Adipocyte (in vitro differentiated cells): ENCODE measurements at regions not wholly inside any gene's neighbourhood (a gene's known extent, or its start where the extent isn't known, plus 50 kb on each side); places are given as distances from the start of the nearest gene placed in this dataset.
"Not testable (repeated sequence)": the region's sequence is repeated elsewhere in the genome, so short reads cannot be mapped to it uniquely, and the experiment has no call there.

Experiments
- DNase-seq: peaks from one replicate; pipeline ENCODE4 v3.0.0-alpha.2; 2015; ENCODE audit warnings: low read depth
- H3K27me3 ChIP-seq: replicated peaks from 2 replicates; pipeline ENCODE4 v1.7.0; 2013; ENCODE audit warnings: mild to moderate bottlenecking, low read length, moderate library complexity; ENCODE audit not compliant: control insufficient read depth, insufficient read depth
- H3K36me3 ChIP-seq: 2 replicates; pipeline ENCODE4 v1.7.0; 2013; ENCODE audit warnings: low read length, mild to moderate bottlenecking, moderate library complexity; ENCODE audit not compliant: control insufficient read depth, insufficient read depth, severe bottlenecking
- H3K4me1 ChIP-seq: 2 replicates; pipeline ENCODE4 v1.7.0; 2013; ENCODE audit warnings: mild to moderate bottlenecking, low read length, moderate library complexity; ENCODE audit not compliant: control insufficient read depth, insufficient read depth
- H3K4me3 ChIP-seq: 2 replicates; pipeline ENCODE4 v1.7.0; 2013; ENCODE audit warnings: mild to moderate bottlenecking, low read length, moderate library complexity
- H3K9ac ChIP-seq: 2 replicates; pipeline ENCODE4 v1.7.0; 2013; ENCODE audit warnings: mild to moderate bottlenecking, low read length, moderate library complexity
- H3K9me3 ChIP-seq: 2 replicates; pipeline ENCODE4 v1.7.0; 2013; ENCODE audit warnings: mild to moderate bottlenecking, low read length, moderate library complexity; ENCODE audit not compliant: control insufficient read depth

DNA sequence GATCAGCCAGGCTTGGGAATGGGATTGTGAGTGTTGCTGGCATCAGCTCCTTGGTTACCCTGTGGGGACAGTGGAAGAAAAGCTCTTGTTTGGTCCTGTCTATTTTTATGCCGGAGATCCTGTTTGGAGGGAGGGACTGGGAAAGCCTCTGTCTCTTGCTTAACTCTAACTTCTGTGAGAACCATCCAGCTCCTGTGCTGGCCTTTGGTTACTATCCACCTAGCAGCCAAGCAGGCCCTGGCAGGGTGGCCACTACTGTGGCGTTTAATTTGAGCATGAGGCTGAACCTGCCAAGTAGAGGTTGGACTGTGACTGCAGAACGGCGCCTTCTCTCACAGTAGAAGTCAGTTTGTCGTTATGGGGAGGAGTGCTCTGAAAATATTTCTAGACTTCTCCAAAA is 193.3 kb downstream of the UTRN start:
- Histone ChIP-seq H3K4me1 (peaks cover 16% of the 10 kb centered on the region), H3K4me3 (no peak overlapping the region), H3K27me3 (no peaks in the 10 kb centered on the region), H3K36me3 (peaks cover 54% of the 10 kb centered on the region), H3K9ac (no peak overlapping the region), H3K9me3 (no peaks in the 10 kb centered on the region)
- peak; percentile 30 for DNase-seq

DNA sequence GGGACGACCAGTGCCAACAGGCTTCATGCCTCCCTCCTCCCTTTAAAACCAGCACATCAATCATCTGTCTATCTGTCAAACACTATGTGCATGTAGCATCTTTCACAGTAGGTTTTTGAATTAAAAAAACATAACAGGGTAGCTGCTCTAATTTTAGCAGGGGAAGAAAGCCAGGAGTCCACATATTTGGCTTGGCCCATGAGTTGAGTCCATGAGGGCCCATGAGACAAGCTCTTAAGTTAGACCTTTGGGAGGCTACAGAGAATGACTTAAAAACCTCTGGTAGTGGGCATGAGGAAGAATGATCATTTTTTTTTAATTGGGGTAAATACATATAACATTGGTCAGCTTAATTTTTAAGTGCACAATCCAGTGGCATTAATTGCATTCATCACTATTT is 194.9 kb downstream of the UTRN start:
- Histone ChIP-seq H3K27me3 (no peaks in the 10 kb centered on the region), H3K4me3 (no peak overlapping the region), H3K36me3 (peaks cover 41% of the 10 kb centered on the region), H3K4me1 (peaks cover 16% of the 10 kb centered on the region), H3K9me3 (no peaks in the 10 kb centered on the region), H3K9ac (no peak overlapping the region)
- DNase-seq: no peak

DNA sequence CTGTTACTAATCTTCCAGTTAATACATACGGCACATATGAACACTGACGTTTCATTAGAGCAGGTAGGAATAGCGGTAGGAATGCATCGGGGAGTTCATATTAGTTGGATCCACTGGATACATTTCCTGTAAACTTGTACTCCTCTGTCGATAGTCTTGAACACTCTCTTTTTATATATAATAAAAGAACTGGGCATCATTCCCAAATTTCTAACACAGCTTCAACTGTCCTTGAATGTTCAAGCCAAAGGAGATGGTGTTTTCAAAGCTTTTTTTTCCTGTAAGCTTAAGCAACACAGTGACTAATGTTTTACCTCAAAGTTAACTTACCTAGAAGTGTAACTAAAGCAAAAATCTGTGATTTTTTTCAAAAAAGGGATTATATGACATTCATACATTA is 195.3 kb downstream of the UTRN start:
- peak; percentile 36 for DNase-seq
- Histone ChIP-seq H3K4me3 (no peak overlapping the region), H3K36me3 (peaks cover 40% of the 10 kb centered on the region), H3K9ac (no peak overlapping the region), H3K27me3 (no peaks in the 10 kb centered on the region), H3K4me1 (peaks cover 16% of the 10 kb centered on the region), H3K9me3 (no peaks in the 10 kb centered on the region)

DNA sequence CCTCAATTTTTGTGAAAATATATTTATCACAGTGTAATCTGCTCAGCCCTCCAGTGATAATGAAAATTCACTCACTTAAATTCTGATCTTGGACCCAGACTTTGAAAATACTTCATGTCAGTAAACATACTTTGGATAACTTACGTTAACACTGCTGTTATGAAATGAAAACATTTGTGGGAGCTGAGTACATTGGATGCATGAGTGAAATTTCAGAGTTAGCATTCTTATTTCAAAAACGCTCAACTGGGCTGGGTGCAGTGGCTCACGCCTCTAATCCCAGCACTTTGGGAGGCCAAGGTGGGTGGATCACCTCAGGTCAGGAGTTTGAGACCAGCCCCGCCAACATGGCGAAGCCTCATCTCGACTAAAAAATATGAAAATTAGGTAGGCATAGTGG is 196.4 kb downstream of the UTRN start:
- Histone ChIP-seq H3K4me3 (no peak overlapping the region), H3K36me3 (peaks cover 42% of the 10 kb centered on the region), H3K27me3 (no peaks in the 10 kb centered on the region), H3K9ac (no peak overlapping the region), H3K9me3 (no peaks in the 10 kb centered on the region), H3K4me1 (peaks cover 16% of the 10 kb centered on the region)
- DNase-seq: peak; percentile 63

DNA sequence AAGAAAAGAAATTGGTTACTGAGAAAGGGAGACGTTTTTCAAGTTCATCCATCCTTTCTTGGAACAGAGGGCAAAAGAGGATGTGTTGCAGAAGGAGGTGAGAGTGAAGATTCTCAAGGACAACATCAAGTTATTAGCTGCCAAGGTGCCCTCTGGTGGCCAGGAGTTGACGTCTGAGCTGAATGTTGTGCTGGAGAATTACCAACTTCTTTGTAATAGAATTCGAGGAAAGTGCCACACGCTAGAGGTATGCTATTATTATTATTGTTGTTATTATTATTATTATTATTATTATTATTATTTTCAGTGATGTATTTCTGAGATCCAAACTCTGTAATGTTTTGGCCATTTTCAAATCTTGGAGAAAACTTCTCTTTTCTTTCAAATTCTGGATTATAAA is 197.0 kb downstream of the UTRN start:
- Histone ChIP-seq H3K27me3 (no peaks in the 10 kb centered on the region), H3K36me3 (peaks cover 41% of the 10 kb centered on the region), H3K4me1 (peaks cover 16% of the 10 kb centered on the region), H3K4me3 (no peak overlapping the region), H3K9me3 (no peaks in the 10 kb centered on the region), H3K9ac (no peak overlapping the region)
- DNase-seq: peak; percentile 89

DNA sequence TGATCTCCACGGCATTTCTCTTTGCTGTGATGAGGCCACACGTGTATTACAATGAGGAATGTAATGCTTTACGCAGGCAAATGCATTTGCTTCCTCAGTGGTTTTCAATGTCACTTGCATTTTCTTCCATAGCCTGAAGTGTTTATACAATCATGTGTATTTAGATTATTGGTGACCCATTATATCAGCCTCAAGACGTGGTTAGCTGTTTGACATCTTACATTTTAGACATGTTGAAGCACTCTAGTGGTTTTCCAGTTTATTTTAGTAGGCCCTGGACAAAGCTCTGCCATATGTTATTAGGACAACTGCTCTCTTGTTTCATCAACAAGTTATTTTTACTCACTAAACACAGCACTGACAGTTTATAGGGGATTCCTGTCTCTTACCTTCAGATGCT is 200.4 kb downstream of the UTRN start:
- no peak overlapping the region for H3K4me3 ChIP-seq
- peaks cover 61% of the 10 kb centered on the region for H3K36me3 ChIP-seq
- H3K27me3 ChIP-seq: no peaks in the 10 kb centered on the region
- H3K4me1 ChIP-seq: no peaks in the 10 kb centered on the region
- no peaks in the 10 kb centered on the region for H3K9me3 ChIP-seq
- no peak overlapping the region for H3K9ac ChIP-seq
- no peak for DNase-seq

DNA sequence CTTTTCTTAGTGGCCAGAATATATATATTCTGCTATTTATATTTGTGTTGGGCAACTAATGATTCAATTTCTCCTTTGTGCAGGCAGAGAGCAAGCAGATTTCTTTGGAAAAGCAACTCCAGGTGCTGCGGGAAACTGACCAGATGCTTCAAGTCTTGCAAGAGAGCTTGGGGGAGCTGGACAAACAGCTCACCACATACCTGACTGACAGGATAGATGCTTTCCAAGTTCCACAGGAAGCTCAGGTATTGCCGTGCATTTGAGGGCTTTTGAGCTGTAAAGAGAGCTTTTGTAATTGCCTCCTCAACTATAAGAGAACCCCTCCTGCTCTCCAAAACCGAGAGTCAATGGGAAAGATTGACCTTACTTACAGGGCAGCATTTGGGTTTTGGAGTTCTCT is 203.5 kb downstream of the UTRN start:
- peaks cover 13% of the 10 kb centered on the region for H3K4me1 ChIP-seq
- H3K4me3 ChIP-seq: no peak overlapping the region
- H3K36me3 ChIP-seq: peaks cover 66% of the 10 kb centered on the region
- no peak overlapping the region for H3K9ac ChIP-seq
- no peaks in the 10 kb centered on the region for H3K27me3 ChIP-seq
- DNase-seq: no peak
- H3K9me3 ChIP-seq: no peaks in the 10 kb centered on the region

DNA sequence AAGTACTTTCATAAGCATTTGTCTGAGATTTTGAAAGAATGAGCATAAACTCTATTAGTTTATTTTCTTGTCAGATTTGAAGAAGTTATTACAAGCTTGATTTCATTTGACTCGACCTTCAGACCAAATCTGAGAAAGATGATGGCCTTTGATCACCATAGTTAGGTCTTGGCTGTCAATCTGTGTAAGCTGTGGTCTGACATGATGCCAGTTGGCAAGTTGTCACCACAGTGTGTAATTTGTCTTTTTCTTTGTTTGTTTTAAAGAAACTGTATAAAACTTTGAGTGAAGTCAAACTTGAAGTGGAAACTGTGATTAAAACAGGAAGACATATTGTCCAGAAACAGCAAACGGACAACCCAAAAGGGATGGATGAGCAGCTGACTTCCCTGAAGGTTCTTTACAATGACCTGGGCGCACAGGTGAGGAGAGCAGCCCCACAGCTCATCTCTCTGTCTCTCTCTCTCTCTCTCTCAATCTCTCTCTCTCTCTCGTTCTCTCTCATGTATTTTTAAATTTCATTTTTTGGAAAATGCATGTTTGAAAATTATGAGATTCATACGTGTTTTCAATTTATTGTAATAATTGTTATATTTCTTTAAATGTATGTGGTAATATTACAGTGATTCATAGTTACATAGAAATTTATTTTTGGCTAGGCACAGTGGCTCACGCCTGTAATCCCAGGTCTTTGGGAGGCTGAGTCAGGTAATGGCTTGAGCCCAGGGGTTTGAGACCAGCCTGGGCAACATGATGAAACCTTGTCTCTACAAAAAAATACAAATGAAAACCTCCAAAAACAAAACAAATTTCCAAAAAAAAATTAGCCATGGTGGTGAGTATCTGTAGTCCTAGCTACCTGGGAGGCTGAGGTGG is 208.1 kb downstream of the UTRN start:
- Histone ChIP-seq H3K9ac (no peak overlapping the region), H3K4me3 (no peak overlapping the region), H3K27me3 (no peaks in the 10 kb centered on the region), H3K4me1 (peaks cover 16% of the 10 kb centered on the region), H3K36me3 (peaks cover 45% of the 10 kb centered on the region), H3K9me3 (no peaks in the 10 kb centered on the region)
- no peak for DNase-seq

DNA sequence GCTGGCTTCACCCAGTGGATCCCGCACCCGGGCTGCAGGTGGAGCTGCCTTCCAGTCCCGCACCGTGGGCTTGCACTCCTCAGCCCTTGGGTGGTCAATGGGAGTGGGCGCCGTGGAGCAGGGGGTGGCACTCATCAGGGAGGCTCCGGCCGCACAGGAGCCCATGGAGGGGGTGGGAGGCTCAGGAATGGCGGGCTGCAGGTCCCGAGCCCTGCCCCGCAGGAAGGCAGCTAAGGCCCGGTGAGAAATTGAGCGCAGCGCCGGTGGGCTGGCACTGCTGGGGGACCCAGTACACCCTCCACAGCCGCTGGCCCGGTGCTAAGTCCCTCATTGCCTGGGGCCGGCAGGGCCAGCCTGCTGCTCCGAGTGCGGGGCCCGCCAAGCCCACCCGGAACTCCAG is 209.9 kb downstream of the UTRN start:
- H3K4me3 ChIP-seq, DNase-seq, H3K27me3 ChIP-seq, H3K9me3 ChIP-seq, H3K9ac ChIP-seq: not testable (repeated sequence)
- peaks cover 16% of the 10 kb centered on the region for H3K4me1 ChIP-seq
- peaks cover 49% of the 10 kb centered on the region for H3K36me3 ChIP-seq

DNA sequence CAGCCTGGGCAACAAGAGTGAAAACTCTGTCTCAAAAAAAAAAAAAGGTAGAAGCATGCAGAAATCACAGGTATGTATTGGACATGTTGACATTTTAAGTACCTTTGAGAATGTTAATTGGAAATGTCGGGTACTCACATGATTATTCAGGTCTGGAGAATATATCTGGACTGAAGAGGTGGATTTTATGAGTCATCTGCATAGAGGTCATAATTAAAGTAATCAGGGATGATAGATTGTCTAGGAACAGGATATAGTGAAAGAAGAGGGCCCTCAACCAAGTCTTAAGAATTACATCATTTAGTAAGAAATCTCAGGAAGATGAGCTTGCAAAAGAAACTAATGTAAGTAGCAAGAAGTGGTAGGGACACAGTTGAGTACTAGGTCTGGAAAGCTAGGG is 212.5 kb downstream of the UTRN start:
- no peak overlapping the region for H3K4me3 ChIP-seq
- no peaks in the 10 kb centered on the region for H3K27me3 ChIP-seq
- no peak for DNase-seq
- H3K36me3 ChIP-seq: peaks cover 43% of the 10 kb centered on the region
- no peak overlapping the region for H3K9ac ChIP-seq
- no peaks in the 10 kb centered on the region for H3K9me3 ChIP-seq
- peaks cover 11% of the 10 kb centered on the region for H3K4me1 ChIP-seq

DNA sequence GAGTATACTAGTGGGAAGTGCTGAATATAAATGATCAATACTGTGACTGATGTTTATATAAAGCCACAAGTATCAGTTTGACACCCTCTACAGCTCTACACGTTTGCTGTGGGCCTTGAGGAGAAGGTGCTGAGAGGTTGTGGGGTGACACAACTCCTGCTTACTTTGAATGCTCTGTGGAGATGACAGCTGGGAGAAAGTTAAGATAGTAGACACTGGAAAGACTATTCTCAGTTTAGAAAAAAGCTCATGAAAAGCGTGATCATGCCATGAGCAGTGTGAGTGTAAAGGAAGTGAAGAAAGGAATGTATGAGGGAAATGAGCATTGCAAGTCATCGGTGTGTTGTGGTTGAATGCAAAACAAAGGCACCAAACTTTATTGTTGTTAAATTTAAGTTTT is 215.8 kb downstream of the UTRN start:
- Histone ChIP-seq H3K27me3 (no peaks in the 10 kb centered on the region), H3K4me1 (no peaks in the 10 kb centered on the region), H3K9ac (no peak overlapping the region), H3K4me3 (no peak overlapping the region), H3K9me3 (peaks cover 8% of the 10 kb centered on the region), H3K36me3 (peaks cover 48% of the 10 kb centered on the region)
- no peak for DNase-seq

DNA sequence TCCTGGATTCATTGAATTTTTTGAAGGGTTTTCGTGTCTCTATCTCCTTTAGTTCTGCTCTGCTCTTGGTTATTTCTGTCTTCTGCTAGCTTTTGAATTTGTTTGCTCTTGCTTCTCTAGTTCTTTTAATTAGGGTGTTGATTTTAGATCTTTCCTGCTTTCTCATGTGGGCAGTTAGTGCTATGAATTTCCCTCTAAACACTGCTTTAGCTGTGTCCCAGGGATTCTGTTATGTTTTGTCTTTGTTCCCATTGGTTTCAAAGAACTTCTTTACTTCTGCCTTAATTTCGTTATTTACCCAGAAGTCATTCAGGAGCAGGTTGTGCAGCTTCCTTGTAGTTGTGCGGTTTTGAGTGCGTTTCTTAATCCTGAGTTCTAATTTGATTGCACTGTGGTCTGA is 220.1 kb downstream of the UTRN start:
- H3K9me3 ChIP-seq: peaks cover 12% of the 10 kb centered on the region
- not testable (repeated sequence) for H3K4me3 ChIP-seq, DNase-seq, H3K27me3 ChIP-seq, H3K9ac ChIP-seq, H3K4me1 ChIP-seq
- H3K36me3 ChIP-seq: peaks cover 44% of the 10 kb centered on the region
